CD8-positive, alpha-beta memory T cell (primary cell): ENCODE measurements at regions not wholly inside any gene's neighbourhood (a gene's known extent, or its start where the extent isn't known, plus 50 kb on each side); places are given as distances from the start of the nearest gene placed in this dataset.

ENCODE experiments used
- CTCF ChIA-PET: fragments of 350-600 bp; sonication (Branson Sonifier 250); formaldehyde crosslinking; loops from one replicate; lab custom pipeline; 2021; ENCODE audit warnings: antibody characterized with exemption; lab: Charles Lee
- POLR2A ChIA-PET: fragments of 350-600 bp; sonication (Branson Sonifier 250); formaldehyde crosslinking; loops from one replicate; lab custom pipeline; 2021; ENCODE audit warnings: antibody characterized with exemption; lab: Charles Lee
- DNase-seq, 5 donors: peaks; one replicate each; pipeline versions ENCODE4 v3.0.0 to v3.0.0-alpha.2; 2020 to 2022; ENCODE audit warnings: mixed read lengths in 1 of 5
- H3K27ac ChIP-seq: one replicate; pipeline ENCODE4 v1.7.0; 2013; ENCODE audit warnings: low read depth, mild to moderate bottlenecking, low read length, moderate library complexity
- H3K27me3 ChIP-seq: 2 replicates; pipeline ENCODE4 v1.7.0; 2013; ENCODE audit warnings: low read length, mild to moderate bottlenecking; ENCODE audit not compliant: insufficient read depth, poor library complexity, severe bottlenecking
- H3K36me3 ChIP-seq: 2 replicates; pipeline ENCODE4 v1.7.0; 2013; ENCODE audit warnings: mild to moderate bottlenecking, low read length, moderate library complexity; ENCODE audit not compliant: insufficient read depth
- H3K4me1 ChIP-seq: 2 replicates; pipeline ENCODE4 v1.7.0; 2013; ENCODE audit warnings: mild to moderate bottlenecking, low read length, moderate library complexity; ENCODE audit not compliant: insufficient read depth
- H3K4me3 ChIP-seq: 2 replicates; pipeline ENCODE4 v1.7.0; 2013; ENCODE audit warnings: mild to moderate bottlenecking, low read length
- H3K9me3 ChIP-seq: 2 replicates; pipeline ENCODE4 v1.7.0; 2013; ENCODE audit warnings: mild to moderate bottlenecking, low read length
- H3K27ac Mint-ChIP-seq, 8 donors: one replicate each; pipeline ENCODE4 v1.8.0; 2020 to 2021; ENCODE audit warnings: mixed read lengths in 8 of 8, mild to moderate bottlenecking in 6 of 8, inconsistent platforms in 3 of 8, moderate library complexity in 3 of 8
- H3K27me3 Mint-ChIP-seq, 2 donors: one replicate each; pipeline ENCODE4 v1.8.0; 2020 to 2021; ENCODE audit warnings: mixed read lengths in 2 of 2, mild to moderate bottlenecking in 1 of 2, moderate library complexity in 1 of 2
- H3K36me3 Mint-ChIP-seq, 3 donors: one replicate each; pipeline ENCODE4 v1.8.0; 2020 to 2021; ENCODE audit warnings: mixed read lengths in 3 of 3, inconsistent platforms in 1 of 3, mild to moderate bottlenecking in 1 of 3
- H3K4me1 Mint-ChIP-seq, 3 donors: one replicate each; pipeline ENCODE4 v1.8.0; 2020 to 2021; ENCODE audit warnings: mixed read lengths in 3 of 3, inconsistent platforms in 1 of 3, mild to moderate bottlenecking in 1 of 3
- H3K4me3 Mint-ChIP-seq, 7 donors: one replicate each; pipeline ENCODE4 v1.8.0; 2020 to 2021; ENCODE audit warnings: mixed read lengths in 7 of 7, mild to moderate bottlenecking in 6 of 7, moderate library complexity in 4 of 7, inconsistent platforms in 2 of 7
- H3K9me3 Mint-ChIP-seq, 5 donors: one replicate each; pipeline ENCODE4 v1.8.0; 2020 to 2022; ENCODE audit warnings: mixed read lengths in 5 of 5, mild to moderate bottlenecking in 3 of 5, moderate library complexity in 2 of 5, inconsistent platforms in 1 of 5

DNA sequence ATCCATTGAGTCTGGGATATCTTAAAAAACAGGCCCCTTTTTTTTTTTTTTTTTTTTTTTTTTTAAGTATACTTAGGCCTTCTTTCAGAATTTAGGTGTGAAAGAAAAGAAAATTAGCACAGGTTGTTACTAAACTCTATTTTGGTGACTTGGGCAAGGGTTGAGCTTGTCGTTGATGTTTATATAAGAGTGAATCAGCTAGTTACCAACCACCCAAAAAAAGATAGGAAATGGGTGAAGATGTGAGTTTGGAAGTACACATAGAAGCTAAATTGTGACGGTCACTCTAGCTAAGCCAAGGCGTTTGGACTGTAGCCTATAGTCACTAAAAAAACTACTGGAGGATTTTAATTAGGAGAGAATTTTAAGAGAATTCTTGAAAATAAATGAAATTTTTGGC lies 1247.2 kb downstream of the AACS start:
- H3K27ac Mint-ChIP-seq, result no peak overlapping the region
- no peak overlapping the region for H3K4me3 Mint-ChIP-seq
- Histone ChIP-seq H3K4me3 (no peak overlapping the region), H3K9me3 (no peaks in the 10 kb centered on the region), H3K27me3 (no peaks in the 10 kb centered on the region), H3K36me3 (no peaks in the 10 kb centered on the region), H3K4me1 (no peaks in the 10 kb centered on the region), H3K27ac (no peak overlapping the region)
- no peaks in the 10 kb centered on the region for H3K4me1 Mint-ChIP-seq
- CTCF ChIA-PET, result interaction anchor here (0.6 kb wide), 1 partner anchor 414 kb away, joined by 3 read pairs; no protein-coding TSS in a partner anchor
- POLR2A ChIA-PET, result no interaction called here
- H3K9me3 Mint-ChIP-seq, result peaks cover 0 to 5% (median 3%) of the 10 kb centered on the region in 5 donors
- no peaks in the 10 kb centered on the region for H3K27me3 Mint-ChIP-seq
- H3K36me3 Mint-ChIP-seq, result no peaks in the 10 kb centered on the region
- DNase-seq, result no peak

DNA sequence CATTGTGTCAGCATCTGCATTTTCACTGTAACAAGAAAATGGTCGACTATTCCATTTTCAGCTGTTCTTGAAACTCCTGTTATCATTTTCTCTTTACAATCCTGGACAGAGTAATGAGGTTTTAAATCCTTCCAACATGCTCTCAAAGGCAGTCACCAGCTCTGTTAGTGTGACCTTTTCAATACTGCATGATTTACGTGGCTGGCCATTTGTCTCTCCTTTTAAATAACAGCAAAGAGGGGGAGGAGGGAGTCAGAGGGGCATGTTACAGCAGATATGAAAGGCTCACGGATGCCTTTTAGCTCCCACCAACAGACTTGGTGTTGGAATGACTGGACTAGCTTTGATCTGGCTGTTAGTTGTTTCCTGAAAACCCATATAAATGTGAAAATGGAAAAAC lies 1251.2 kb downstream of the AACS start:
- Mint-ChIP-seq H3K4me3 (no peak overlapping the region), H3K4me1 (no peaks in the 10 kb centered on the region), H3K36me3 (no peaks in the 10 kb centered on the region), H3K9me3 (peaks cover 0 to 8% (median 3%) of the 10 kb centered on the region in 5 donors), H3K27me3 (no peaks in the 10 kb centered on the region), H3K27ac (no peak overlapping the region)
- Histone ChIP-seq H3K4me1 (no peaks in the 10 kb centered on the region), H3K27me3 (no peaks in the 10 kb centered on the region), H3K36me3 (no peaks in the 10 kb centered on the region), H3K27ac (no peak overlapping the region), H3K9me3 (no peaks in the 10 kb centered on the region), H3K4me3 (no peak overlapping the region)
- ChIA-PET CTCF (no interaction called here), POLR2A (no interaction called here)
- no peak for DNase-seq

DNA sequence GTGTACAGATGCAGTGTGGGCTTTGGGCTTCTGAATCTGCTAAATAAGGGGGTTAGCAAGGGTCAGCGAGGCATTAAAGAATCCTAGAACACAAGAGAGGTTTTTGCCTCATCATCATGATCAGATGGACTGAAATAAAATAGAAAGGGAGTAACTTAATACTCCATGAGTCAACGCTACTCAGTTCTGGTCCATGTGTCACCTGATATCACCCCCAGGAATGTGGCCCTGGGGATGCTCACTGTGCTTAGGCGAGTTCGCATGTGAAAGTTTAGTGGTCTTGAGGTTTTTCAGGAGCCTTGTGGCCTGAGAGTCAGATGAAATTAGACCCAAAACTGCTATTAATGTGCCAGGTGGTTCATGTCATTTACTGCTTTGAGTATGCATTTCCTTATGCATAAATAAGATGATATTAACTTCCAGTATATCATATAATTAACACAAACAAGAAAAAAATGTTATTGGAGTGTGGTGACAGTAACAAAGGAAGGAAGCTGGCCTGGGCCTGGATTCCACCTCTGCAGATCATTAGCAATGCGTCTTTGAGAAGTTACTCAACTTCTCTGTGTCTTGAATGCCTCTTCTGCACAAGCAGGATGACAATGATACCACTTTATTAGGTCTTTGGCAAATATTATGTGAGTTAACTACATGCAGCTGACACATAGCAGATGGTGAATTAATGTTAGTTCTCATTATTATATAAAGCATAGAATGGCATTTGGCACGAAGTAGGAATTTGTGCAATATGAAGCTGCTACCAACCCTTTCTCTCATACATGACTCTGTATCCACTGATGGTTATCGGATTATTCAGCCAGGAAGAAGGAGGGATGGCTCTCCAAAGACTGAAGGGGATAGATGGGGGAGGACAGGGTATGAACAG lies 1272.6 kb downstream of the AACS start:
- no peaks in the 10 kb centered on the region for H3K36me3 ChIP-seq
- ChIA-PET CTCF (no interaction called here), POLR2A (no interaction called here)
- H3K4me1 ChIP-seq, result no peaks in the 10 kb centered on the region
- H3K4me3 ChIP-seq, result no peak overlapping the region
- DNase-seq, result no peak
- no peaks in the 10 kb centered on the region for H3K27me3 Mint-ChIP-seq
- H3K27ac ChIP-seq, result no peak overlapping the region
- peaks cover 0 to 15% (median 3%) of the 10 kb centered on the region in 5 donors for H3K9me3 Mint-ChIP-seq
- H3K9me3 ChIP-seq, result no peaks in the 10 kb centered on the region
- H3K4me3 Mint-ChIP-seq, result no peak overlapping the region
- peak overlapping the region in 1 of 8 donors; percentile 13 for H3K27ac Mint-ChIP-seq
- no peaks in the 10 kb centered on the region for H3K36me3 Mint-ChIP-seq
- no peaks in the 10 kb centered on the region for H3K4me1 Mint-ChIP-seq
- H3K27me3 ChIP-seq, result no peaks in the 10 kb centered on the region

DNA sequence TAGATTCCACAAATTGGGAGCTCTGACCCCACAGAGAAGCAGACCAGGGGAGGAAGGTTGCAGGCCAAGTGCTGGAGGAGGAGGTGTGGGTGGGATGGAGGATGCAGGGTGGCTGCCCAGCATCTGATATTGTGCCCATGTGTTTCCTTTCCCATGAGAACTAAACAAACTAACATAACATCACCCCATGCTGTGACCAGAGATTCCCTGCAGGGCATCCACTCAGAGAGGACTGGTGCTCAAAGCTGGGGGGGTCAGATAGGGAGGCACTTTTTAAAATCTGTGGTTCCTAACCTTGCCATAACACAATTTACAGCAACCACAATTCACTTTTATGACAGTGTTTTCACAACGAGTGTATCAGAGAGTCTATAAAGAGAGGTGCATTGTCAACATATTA lies 1277.6 kb downstream of the AACS start:
- no peak overlapping the region for H3K4me3 Mint-ChIP-seq
- no peak for DNase-seq
- Histone ChIP-seq H3K4me1 (no peaks in the 10 kb centered on the region), H3K36me3 (no peaks in the 10 kb centered on the region), H3K27ac (no peak overlapping the region), H3K9me3 (no peaks in the 10 kb centered on the region), H3K4me3 (no peak overlapping the region), H3K27me3 (no peaks in the 10 kb centered on the region)
- ChIA-PET POLR2A (no interaction called here), CTCF (no interaction called here)
- no peaks in the 10 kb centered on the region for H3K4me1 Mint-ChIP-seq
- H3K9me3 Mint-ChIP-seq, result peaks cover 0 to 10% (median 3%) of the 10 kb centered on the region in 5 donors
- no peak overlapping the region for H3K27ac Mint-ChIP-seq
- no peaks in the 10 kb centered on the region for H3K36me3 Mint-ChIP-seq
- no peaks in the 10 kb centered on the region for H3K27me3 Mint-ChIP-seq

DNA sequence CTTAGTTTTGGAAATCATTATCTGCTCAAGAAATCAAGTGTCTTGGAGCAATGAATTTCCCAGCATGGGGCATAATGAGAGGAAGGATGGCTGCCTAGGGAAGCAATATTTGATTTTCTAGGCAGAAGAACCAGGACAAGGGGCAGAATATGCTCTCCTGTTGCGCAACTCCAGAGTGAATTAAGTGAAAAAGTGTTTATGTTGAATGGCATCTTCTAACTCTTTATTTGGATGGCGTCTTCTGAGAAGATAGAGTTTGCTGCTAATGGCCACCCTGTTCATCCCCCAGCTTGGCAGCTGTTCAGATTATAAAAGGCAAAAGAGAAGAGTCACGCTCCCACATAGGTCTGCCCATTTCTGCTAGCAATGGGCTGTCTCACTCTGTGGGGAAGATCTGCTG lies 1278.1 kb downstream of the AACS start:
- no peaks in the 10 kb centered on the region for H3K27me3 ChIP-seq
- ChIA-PET POLR2A (no interaction called here), CTCF (no interaction called here)
- H3K9me3 ChIP-seq, result no peaks in the 10 kb centered on the region
- no peak overlapping the region for H3K27ac ChIP-seq
- H3K36me3 Mint-ChIP-seq, result no peaks in the 10 kb centered on the region
- no peaks in the 10 kb centered on the region for H3K36me3 ChIP-seq
- no peak overlapping the region for H3K4me3 ChIP-seq
- DNase-seq, result no peak
- H3K4me1 Mint-ChIP-seq, result no peaks in the 10 kb centered on the region
- no peaks in the 10 kb centered on the region for H3K4me1 ChIP-seq
- H3K4me3 Mint-ChIP-seq, result no peak overlapping the region
- peaks cover 0 to 10% (median 5%) of the 10 kb centered on the region in 5 donors for H3K9me3 Mint-ChIP-seq
- no peak overlapping the region for H3K27ac Mint-ChIP-seq
- H3K27me3 Mint-ChIP-seq, result no peaks in the 10 kb centered on the region

DNA sequence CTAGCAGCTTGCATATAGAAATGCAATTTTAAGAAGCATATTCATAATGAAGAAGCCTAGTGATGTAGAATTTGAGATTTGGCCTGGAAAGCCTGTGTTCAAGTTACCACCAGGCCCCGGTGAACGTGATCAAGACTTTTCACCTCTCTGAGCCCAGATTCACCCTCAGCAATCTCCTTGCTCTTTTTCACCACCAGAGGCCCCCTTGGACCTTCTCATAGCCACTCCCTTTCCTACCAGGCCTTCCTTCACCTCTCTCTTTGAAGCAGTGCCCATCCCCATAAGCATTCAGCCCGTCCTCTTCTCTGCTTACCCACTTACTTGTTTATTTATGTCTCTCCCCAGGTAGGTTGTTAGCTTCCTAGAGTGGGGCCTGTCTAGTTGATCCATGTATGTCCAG lies 1280.9 kb downstream of the AACS start:
- no peaks in the 10 kb centered on the region for H3K9me3 ChIP-seq
- H3K27ac ChIP-seq, result no peak overlapping the region
- H3K9me3 Mint-ChIP-seq, result peaks cover 0 to 9% (median 2%) of the 10 kb centered on the region in 5 donors
- no peak overlapping the region for H3K27ac Mint-ChIP-seq
- H3K36me3 Mint-ChIP-seq, result no peaks in the 10 kb centered on the region
- H3K4me1 Mint-ChIP-seq, result no peaks in the 10 kb centered on the region
- ChIA-PET POLR2A (no interaction called here), CTCF (no interaction called here)
- H3K4me1 ChIP-seq, result no peaks in the 10 kb centered on the region
- no peak overlapping the region for H3K4me3 ChIP-seq
- no peak for DNase-seq
- H3K27me3 Mint-ChIP-seq, result no peaks in the 10 kb centered on the region
- H3K36me3 ChIP-seq, result no peaks in the 10 kb centered on the region
- no peak overlapping the region for H3K4me3 Mint-ChIP-seq
- H3K27me3 ChIP-seq, result no peaks in the 10 kb centered on the region

DNA sequence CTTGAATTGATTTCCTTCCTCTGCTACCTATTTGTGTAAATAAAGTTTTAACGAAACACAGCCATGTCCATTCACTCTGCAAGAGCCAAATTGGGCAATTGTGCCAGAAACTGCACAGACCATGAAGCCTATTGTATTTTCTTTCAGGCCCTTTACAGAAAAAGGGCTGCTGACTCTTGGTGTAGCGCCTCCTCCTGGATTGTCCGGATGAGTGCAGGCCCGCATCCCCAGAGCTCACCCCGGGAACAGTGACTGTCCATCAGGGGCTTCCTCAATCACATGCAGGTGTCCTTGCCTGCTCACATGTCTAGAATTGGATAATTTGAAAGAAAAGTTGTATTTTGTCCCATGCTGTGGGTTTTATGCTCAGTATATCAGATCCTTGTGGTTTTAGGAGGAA lies 1282.2 kb downstream of the AACS start:
- Histone ChIP-seq H3K4me3 (no peak overlapping the region), H3K27me3 (no peaks in the 10 kb centered on the region), H3K27ac (no peak overlapping the region), H3K9me3 (no peaks in the 10 kb centered on the region), H3K4me1 (no peaks in the 10 kb centered on the region), H3K36me3 (no peaks in the 10 kb centered on the region)
- H3K27me3 Mint-ChIP-seq, result no peaks in the 10 kb centered on the region
- ChIA-PET CTCF (no interaction called here), POLR2A (no interaction called here)
- H3K27ac Mint-ChIP-seq, result no peak overlapping the region
- H3K4me1 Mint-ChIP-seq, result no peaks in the 10 kb centered on the region
- H3K36me3 Mint-ChIP-seq, result no peaks in the 10 kb centered on the region
- H3K9me3 Mint-ChIP-seq, result peaks cover 0 to 12% (median 2%) of the 10 kb centered on the region in 5 donors
- no peak for DNase-seq
- H3K4me3 Mint-ChIP-seq, result no peak overlapping the region

DNA sequence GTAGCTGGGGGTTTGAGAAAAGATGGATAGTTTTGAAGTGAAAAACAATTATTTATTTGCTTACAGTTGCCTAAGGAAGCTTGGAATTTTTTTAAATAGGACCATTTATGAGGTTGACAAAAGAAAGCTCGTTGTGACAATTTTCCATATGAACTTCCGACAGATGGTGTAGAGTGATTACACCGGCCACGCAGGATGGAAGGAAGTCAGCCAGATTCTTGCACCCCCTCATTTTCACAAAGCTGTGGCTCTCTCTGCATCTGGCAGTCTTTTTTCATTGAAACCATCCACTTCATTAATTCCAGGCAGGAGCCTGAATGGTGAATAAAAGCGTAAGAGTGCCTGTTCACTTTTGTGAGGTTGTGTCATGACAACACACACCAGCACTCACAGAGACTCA lies 1284.1 kb downstream of the AACS start:
- no peak overlapping the region for H3K27ac Mint-ChIP-seq
- no peak overlapping the region for H3K27ac ChIP-seq
- H3K27me3 Mint-ChIP-seq, result no peaks in the 10 kb centered on the region
- no peaks in the 10 kb centered on the region for H3K36me3 ChIP-seq
- CTCF ChIA-PET, result no interaction called here
- POLR2A ChIA-PET, result no interaction called here
- no peaks in the 10 kb centered on the region for H3K27me3 ChIP-seq
- H3K9me3 Mint-ChIP-seq, result peaks cover 0 to 12% (median 7%) of the 10 kb centered on the region in 5 donors
- no peaks in the 10 kb centered on the region for H3K36me3 Mint-ChIP-seq
- H3K4me1 Mint-ChIP-seq, result no peaks in the 10 kb centered on the region
- no peaks in the 10 kb centered on the region for H3K4me1 ChIP-seq
- no peak for DNase-seq
- no peak overlapping the region for H3K4me3 Mint-ChIP-seq
- no peak overlapping the region for H3K4me3 ChIP-seq
- no peaks in the 10 kb centered on the region for H3K9me3 ChIP-seq
